T follicular helper cell (primary cell): ENCODE measurements at regions not wholly inside any gene's neighbourhood (a gene's known extent, or its start where the extent isn't known, plus 50 kb on each side); places are given as distances from the start of the nearest gene placed in this dataset.
A peak's percentile ranks its signal among the peaks of the same experiment; 100 is the strongest.
"Not testable (repeated sequence)": the region's sequence is repeated elsewhere in the genome, so short reads cannot be mapped to it uniquely, and the experiment has no call there.

Source experiments
- DNase-seq: peaks from one replicate; pipeline ENCODE4 v3.0.0-alpha.2; 2020; ENCODE audit warnings: low read depth

GRCh38 chr12:114616081-114616480, 67.9 kb downstream of the TBX3 start:
- no peak for DNase-seq

DNA sequence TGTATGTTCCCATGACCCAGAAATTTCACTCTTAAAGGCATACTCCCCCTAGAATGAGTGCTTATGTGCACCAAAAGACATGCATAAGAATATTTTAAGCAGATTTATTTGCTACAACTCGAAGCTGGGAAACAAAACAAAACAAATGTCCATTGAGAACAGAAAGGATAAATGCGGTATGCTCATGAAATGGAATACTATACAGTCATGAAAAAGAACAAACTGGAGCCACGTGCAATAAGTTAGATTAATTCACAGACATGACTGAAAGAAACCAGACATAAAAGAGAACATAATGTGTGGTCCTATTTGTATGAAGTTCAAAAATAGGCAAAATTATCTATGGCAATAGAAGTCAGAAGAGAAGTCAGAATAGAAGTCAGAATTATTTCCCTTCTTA, 69.9 kb downstream of the TBX3 start:
- no peak for DNase-seq

DNA sequence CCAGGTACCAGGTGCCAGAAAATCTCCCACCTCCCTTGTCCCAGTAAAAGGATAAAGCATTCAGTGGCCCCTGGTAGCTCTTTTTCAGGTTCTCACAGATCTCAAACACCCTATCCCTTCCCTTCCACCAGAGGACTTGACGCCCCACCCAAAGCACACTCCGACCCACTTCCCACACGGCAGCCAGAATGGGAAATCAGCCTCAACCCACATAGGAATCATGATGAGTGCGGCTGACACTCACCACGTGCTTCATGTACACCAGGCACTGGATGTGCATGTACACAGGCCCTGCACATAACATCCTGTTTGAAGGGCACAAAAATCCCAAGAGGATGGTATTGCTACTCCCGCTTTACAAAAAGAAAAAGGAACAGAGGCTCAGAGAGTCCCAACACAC, 71.9 kb downstream of the TBX3 start:
- no peak for DNase-seq

GRCh38 chr12:114611145-114612018, 72.6 kb downstream of the TBX3 start:
- no peak for DNase-seq

DNA sequence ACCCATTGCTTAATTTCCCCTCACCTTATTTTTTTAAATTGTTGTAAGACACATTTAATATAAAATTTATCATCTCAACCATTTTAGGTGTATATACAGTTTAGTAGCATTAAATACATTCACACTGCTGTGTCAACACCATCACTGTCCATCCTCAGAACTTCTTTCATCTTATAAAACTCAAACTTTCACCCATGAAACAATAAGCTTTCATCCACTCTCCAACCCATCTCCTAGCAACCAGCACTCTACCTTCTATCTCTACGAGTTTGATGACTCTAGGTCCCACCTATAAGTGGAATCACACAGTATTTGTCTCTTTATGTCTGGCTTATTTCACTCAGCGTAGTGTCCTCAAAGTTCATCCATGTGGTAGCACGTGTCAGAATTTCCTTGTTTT, 75.5 kb downstream of the TBX3 start:
- no peak for DNase-seq

- no peak for DNase-seq
Observed at GRCh38 chr12:114605918-114606317, 78.1 kb downstream of the TBX3 start.

- no peak for DNase-seq
Observed at GRCh38 chr12:114604606-114605005, 79.4 kb downstream of the TBX3 start.

DNA sequence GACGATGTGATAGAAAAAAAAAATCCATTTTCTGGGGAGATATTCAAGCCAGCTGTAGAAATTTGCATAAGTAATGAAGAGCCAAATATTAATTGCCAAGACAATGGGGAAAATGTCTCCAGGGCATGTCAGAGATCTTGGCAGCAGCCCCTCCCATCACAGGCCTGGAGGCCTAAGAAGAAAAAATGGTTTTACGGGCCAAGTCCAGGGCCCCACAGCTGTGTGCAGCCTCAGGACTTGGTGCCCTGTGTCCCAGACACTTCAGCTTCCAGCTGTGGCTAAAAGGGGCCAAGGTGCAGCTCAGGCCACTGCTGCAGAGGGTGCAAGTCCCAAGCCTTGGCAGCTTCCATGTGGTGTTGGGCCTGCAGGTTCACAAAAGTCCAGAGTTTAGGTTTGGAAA, 83.4 kb downstream of the TBX3 start:
- not testable (repeated sequence) for DNase-seq

GRCh38 chr12:114598111-114598510, 85.9 kb downstream of the TBX3 start:
- no peak for DNase-seq

DNA sequence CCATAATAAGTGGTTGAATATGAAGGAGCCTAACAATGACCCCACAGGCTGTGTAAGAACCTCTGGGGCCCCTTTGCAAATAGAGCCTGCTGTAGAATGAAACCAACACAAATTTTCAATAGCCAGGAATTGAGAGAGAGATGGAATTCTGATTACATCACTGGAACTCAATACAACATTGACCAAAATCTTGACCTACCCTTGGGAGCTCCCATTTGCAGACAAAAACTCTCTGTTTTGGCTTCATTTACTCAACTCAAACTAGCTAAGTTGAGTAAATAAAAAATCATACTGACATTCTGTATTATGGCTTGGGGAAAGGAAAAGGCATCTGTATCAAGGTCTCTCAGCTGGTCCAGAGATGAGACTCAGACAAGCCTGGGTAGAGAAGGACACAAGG, 91.0 kb downstream of the TBX3 start:
- no peak for DNase-seq

GRCh38 chr12:114588061-114588460, 95.9 kb downstream of the TBX3 start:
- no peak for DNase-seq

- DNase-seq = no peak
Observed at GRCh38 chr12:114580306-114580705, 103.7 kb downstream of the TBX3 start.

DNA sequence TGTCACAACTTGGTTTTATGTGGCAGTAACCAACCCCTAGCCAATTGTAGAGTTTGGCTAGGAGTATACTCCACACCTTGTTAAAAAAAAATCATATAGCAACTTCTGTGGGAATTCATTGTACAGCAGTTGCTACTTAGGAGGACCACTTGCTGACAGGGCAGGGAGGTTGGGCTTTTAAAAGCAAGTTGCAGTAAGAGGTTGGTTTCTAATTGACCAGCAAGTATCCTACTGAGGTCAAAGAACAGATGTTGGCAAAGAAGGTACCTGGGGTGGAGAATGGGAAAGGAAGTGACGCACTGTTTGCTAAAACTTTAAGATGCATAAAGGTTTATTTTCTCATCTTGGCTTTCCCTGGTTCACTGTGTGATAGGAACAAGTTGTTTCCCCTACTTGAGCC, 104.6 kb downstream of the TBX3 start:
- DNase-seq = no peak

DNA sequence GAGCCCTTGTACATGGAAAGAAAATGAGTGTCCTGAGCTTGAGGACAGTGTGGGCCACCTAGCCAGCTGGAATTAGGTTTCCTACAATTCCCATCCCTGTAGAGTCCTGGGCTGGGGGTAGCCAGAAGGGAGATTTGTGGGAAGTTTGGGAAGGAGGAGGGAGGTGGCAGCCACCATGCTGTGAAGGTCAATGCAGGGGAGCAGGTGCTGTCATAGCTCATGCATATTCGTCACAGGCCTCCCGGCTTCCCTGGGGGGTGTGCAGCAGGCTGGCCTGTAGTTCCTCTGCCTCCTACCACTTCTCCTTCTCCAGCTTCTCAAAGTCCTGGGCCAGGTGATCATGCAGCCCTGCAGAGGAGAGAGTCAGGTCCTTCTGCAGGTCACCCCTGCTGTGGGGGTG, 121.3 kb downstream of the TBX3 start:
- no peak for DNase-seq

DNA sequence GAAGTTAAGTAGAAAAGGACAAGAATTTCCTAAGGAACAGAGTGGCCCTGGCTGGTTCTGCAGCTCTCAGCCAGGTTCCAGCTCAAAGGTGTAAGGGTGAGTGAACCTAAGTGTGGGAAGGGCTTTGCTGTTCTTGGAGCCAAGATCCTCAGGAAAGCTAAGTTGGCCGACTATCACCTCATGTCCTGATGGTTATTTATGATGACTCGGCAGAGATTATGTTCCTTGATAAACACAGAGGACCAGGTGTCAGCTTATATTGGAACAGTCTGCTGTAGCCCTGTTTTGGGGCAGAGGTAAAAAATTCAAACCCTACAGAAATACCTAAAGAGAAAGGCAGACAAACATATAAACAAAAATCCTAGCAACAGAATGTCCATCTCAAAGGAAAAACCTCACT, 128.5 kb downstream of the TBX3 start:
- no peak for DNase-seq

GRCh38 chr12:114547636-114548035, 136.3 kb downstream of the TBX3 start:
- no peak for DNase-seq

GRCh38 chr12:114530417-114530816, 124.5 kb upstream of the TBX5 start:
- DNase-seq = no peak

DNA sequence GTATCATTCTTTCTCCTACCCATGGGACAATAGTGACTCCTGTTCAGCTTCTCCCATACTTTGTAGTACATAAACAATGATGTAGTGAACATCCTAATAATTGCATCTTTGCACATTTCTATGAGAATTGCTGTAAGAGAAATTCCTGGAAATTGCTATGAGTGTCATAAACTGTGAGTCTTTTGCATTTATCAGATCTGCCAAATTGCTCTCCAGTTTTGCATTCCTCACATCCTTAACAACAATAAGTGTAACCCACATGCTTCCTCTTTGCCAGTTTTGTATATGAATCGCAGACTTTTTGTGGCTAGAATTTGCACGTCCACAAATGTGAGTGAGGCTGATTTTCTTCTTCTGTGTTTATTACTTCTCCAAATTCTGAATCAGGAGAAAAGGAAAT, 124.0 kb upstream of the TBX5 start:
- no peak for DNase-seq

DNA sequence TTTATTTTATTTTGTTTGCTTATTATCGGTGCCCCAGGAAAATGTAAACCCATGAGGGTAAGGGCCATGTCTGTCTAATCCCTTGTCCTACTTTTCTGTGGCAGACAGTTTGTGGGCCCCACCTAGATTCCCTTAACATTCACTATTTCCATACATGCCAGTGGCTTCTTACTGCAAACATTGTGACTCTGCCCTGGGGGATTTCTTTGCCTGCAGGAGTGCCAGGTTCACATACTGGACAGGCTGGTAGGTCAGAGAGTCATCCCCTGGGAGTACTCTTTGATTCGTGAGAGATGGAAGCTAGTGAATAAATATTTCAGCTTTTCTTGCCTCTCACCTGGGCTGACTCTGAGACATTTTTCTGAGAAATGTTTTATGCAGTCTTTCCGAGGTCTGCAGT, 122.8 kb upstream of the TBX5 start:
- DNase-seq = no peak

GRCh38 chr12:114521160-114521559, 115.2 kb upstream of the TBX5 start:
- DNase-seq = not testable (repeated sequence)

- DNase-seq = no peak
Observed at GRCh38 chr12:114512351-114512750, 106.4 kb upstream of the TBX5 start.

GRCh38 chr12:114508529-114509129, 102.7 kb upstream of the TBX5 start:
- peak; percentile 33 for DNase-seq

DNA sequence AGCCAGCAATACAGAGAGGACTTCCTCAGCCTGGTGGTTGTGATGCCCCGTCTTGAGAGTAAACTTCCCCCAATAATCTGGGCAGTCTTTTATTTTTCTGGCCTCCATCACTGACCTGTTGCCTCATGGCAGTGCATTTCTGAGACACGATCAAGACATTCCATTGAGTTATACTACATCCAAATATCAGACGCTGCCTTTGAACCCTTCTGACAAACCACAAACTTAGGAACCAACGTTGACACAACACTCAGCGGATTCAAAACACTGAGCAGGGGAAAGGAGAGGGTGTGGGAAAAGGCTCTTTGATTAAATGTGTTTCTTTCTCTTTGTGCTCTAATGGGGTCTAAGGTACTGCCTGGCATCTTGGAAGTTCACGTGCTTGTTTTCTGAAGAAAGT, 100.7 kb upstream of the TBX5 start:
- DNase-seq = no peak

- no peak for DNase-seq
Observed at GRCh38 chr12:114504311-114504710, 98.4 kb upstream of the TBX5 start.
